NCI-H2227 (cell line): ENCODE measurements at regions not wholly inside any gene's neighbourhood (a gene's known extent, or its start where the extent isn't known, plus 50 kb on each side); places are given as distances from the start of the nearest gene placed in this dataset.

Source experiments
- DNase-seq: peaks from one replicate; lab custom pipeline; 2025; ENCODE audit not compliant: unreplicated experiment; lab: John Stamatoyannopoulos, UW

GRCh38 chr5:56282951-56283350 lies 49.8 kb upstream of the ANKRD55 start:
- DNase-seq = no peak
